ENCODE measurements at regions not wholly inside any gene's neighbourhood (a gene's known extent, or its start where the extent isn't known, plus 50 kb on each side); places are given as distances from the start of the nearest gene placed in this dataset.

DNA sequence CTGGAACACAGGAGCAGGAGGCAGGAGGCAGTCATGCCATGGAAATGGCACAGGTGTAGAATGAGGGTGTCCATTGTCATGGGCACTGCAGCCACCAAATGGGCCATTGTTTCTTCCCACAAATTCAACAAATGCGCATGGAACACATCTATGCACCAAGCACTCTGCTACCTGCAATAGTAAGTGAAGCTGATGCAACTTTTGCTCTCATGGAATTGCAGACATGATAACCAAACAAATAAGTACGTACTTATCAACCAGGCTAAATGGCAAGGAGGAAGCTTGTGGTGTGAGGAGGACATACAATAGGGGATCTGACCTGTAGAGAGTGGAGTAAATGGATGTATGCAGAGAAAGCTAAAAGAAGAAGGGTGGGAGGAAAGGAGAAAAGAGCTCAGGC, 116.8 kb downstream of the TRIM36 start:
- DNase-seq (ENCODE audit: insufficient read length, low spot score) (no peak), FAIRE-seq (no peak)
- TF ChIP-seq, protein P1, sequence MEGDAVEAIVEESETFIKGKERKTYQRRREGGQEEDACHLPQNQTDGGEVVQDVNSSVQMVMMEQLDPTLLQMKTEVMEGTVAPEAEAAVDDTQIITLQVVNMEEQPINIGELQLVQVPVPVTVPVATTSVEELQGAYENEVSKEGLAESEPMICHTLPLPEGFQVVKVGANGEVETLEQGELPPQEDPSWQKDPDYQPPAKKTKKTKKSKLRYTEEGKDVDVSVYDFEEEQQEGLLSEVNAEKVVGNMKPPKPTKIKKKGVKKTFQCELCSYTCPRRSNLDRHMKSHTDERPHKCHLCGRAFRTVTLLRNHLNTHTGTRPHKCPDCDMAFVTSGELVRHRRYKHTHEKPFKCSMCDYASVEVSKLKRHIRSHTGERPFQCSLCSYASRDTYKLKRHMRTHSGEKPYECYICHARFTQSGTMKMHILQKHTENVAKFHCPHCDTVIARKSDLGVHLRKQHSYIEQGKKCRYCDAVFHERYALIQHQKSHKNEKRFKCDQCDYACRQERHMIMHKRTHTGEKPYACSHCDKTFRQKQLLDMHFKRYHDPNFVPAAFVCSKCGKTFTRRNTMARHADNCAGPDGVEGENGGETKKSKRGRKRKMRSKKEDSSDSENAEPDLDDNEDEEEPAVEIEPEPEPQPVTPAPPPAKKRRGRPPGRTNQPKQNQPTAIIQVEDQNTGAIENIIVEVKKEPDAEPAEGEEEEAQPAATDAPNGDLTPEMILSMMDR (IDR thresholded peaks at IDR 0.05; ENCODE audit: insufficient read depth, missing control alignments) = no peak

DNA sequence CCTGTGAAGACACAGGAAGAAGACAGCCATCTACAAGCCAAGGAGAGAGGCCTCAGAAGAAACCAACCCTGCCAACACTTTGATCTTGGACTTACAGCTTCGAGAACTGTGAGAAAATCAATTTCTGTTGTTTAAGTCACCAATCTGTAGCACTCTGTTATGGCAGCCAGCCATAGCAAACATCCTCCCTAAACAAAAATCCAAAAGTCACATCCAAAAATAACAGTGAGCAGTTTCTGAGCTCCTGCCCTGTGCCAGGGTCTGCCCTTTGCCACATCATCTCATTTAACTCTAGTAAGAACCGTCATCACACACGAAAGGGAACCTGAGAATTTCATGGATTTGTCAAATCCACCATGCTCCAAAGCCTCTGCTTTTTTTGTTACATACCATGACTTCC, 118.8 kb downstream of the TRIM36 start:
- no peak for DNase-seq (ENCODE audit: insufficient read length, low spot score)
- FAIRE-seq = no peak
- TF ChIP-seq, protein P1 (IDR thresholded peaks at IDR 0.05; ENCODE audit: insufficient read depth, missing control alignments) = no peak

DNA sequence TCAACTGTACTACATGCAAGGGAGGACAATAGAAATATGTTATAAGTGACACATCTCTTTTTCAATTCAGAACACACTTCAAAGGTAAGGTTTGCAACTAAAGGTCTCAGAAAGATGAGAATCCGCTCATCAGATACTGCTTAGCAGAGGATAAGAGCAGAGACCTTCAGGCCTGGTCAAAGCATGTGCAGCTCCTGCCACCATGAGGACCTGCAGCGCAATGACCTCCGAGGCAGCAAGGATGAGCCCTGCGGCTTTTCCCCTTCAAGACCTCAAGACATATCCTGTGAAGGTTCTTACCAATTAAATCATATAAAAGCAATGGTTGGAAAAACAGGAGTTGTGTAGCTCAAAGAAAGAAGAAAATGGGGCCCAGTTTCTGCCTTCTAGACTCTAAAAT, 135.8 kb downstream of the TRIM36 start:
- DNase-seq (ENCODE audit: insufficient read length, low spot score) (no peak), FAIRE-seq (no peak)
- TF ChIP-seq, protein P1 (IDR thresholded peaks at IDR 0.05; ENCODE audit: insufficient read depth, missing control alignments) = peak; percentile 22

DNA sequence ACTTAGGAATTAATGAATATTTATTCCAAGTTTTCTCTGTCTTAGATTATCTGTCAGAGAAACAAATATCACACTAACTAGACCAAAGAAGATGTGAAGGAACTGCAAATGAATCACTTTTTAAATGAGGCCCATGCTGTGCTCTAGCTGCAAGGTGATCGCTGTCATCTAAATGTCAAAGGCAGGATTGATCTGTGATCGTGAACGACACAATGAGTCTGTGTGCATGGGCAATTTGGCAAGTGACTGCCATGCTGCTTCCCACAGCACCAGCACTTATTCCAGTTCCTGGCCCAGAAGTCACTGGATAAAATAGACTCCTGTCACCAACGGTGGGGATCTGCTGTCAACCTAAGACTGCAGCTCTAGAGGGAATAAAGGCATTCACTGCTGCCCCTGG, 141.2 kb downstream of the TRIM36 start:
- TF ChIP-seq, protein P1 (IDR thresholded peaks at IDR 0.05; ENCODE audit: insufficient read depth, missing control alignments) = no peak
- DNase-seq (ENCODE audit: insufficient read length, low spot score) = no peak
- FAIRE-seq = no peak

DNA sequence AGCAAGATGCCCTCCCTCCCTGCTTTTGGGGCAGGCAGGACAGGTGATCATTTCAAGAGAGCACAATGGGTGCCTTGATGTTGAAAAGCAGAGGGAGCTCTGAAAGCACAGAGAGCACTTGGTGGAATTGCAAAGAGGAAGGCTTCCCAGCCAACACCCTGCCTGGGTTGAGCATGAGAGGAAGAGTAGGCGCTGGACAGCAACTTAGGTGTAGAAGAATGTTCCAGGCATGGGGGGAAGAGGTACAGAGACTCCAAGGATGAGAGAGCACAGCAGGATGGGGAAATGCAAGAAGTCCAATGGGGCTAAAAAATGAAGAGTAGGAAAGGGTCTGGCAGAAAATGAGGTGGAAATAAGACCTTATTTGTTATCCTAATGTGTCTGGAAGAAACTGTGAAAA, 144.8 kb downstream of the TRIM36 start:
- FAIRE-seq (no peak), DNase-seq (ENCODE audit: insufficient read length, low spot score) (no peak)
- TF ChIP-seq, protein P1 (IDR thresholded peaks at IDR 0.05; ENCODE audit: insufficient read depth, missing control alignments) = no peak

DNA sequence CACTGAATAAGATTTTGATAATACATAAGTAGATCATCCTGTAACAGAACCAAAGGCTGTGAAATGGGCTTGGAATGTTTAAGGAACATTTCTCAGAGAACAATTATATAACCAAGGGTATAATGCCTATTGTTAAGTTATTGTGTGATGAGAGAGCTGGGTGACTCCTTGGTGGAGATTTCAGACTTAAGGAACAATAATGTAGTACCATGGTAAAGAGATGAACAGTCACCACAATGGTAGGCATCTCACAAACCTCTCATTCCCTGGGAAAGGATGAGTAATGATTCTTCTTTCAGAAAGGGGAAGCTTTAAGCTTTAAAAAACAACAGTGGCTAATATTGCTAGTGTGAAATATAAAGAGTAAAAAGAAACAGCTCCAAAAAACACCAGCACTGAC, 147.4 kb downstream of the TRIM36 start:
- FAIRE-seq (no peak), DNase-seq (ENCODE audit: insufficient read length, low spot score) (no peak)
- TF ChIP-seq, protein P1 (IDR thresholded peaks at IDR 0.05; ENCODE audit: insufficient read depth, missing control alignments) = no peak

DNA sequence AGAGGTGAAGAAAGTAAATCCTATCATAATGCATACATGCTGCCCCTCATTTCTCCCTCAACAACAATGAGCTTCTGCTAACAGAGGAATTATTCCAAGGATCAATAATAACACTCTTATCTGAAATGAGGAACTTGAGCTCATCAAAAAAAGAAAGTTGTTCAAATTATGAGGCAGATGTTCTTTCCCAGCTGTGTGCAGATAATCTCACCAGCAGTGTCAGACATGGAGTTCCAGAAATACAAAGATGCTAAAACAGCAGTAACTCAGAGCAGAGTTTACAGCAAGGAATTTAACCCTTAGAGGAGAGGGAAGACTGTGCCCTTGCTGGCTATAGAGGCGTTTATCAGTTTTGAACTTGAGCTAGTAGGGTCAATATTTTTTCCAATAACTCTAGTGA, 153.1 kb downstream of the TRIM36 start:
- no peak for DNase-seq (ENCODE audit: insufficient read length, low spot score)
- TF ChIP-seq, protein P1 (IDR thresholded peaks at IDR 0.05; ENCODE audit: insufficient read depth, missing control alignments) = no peak
- FAIRE-seq = no peak
